Gastrocnemius medialis (tissue), 4 donors: ENCODE measurements at regions not wholly inside any gene's neighbourhood (a gene's known extent, or its start where the extent isn't known, plus 50 kb on each side); places are given as distances from the start of the nearest gene placed in this dataset.

ENCODE experiments used
- ATAC-seq, 2 donors: fragments of 150-250 bp; one replicate each; pipeline ENCODE4 v1.9.1; 2016
- DNase-seq, 2 donors: peaks; one replicate each; pipeline ENCODE4 v3.0.0-alpha.2; 2019
- H3K27ac ChIP-seq, 4 donors: fragments of 200-600 bp; sonication (generic); 1 replicate in 1 of 4; 2 replicates in 3 of 4; pipeline ENCODE4 v1.5.1; 2016 to 2018; ENCODE audit warnings: mild to moderate bottlenecking in 2 of 4, moderate library complexity in 1 of 4
- H3K27me3 ChIP-seq, 3 donors: fragments of 200-600 bp; sonication (generic) in 2 of 3; 1 replicate in 1 of 3; 2 replicates in 2 of 3; pipeline versions ENCODE4 v1.5.1 to v1.6.0; 2016 to 2019; ENCODE audit warnings: mild to moderate bottlenecking in 1 of 3, moderate library complexity in 1 of 3
- H3K36me3 ChIP-seq, 2 donors: fragments of 200-600 bp; sonication (generic) in 1 of 2; one replicate each; pipeline ENCODE4 v1.5.1; 2017 to 2018
- H3K4me1 ChIP-seq, 2 donors: fragments of 200-600 bp; sonication (generic) in 1 of 2; one replicate each; pipeline ENCODE4 v1.5.1; 2016 to 2017; ENCODE audit warnings: mild to moderate bottlenecking in 2 of 2
- H3K4me3 ChIP-seq, 4 donors: fragments of 200-600 bp; sonication (generic) in 3 of 4; 1 replicate in 1 of 4; 2 replicates in 3 of 4; pipeline ENCODE4 v1.5.1; 2016 to 2019; ENCODE audit warnings: mild to moderate bottlenecking in 2 of 4
- H3K9me3 ChIP-seq, 3 donors: fragments of 200-600 bp; sonication (generic) in 2 of 3; 1 replicate in 1 of 3; 2 replicates in 2 of 3; pipeline ENCODE4 v1.5.1; 2016 to 2019
- CTCF ChIP-seq, 5 experiments: fragments of 450-650 bp in 3 of 5; fragments of 200-600 bp in 2 of 5; sonication (generic) in 2 of 5; IDR thresholded peaks in 4 of 5; conservative IDR thresholded peaks in 1 of 5; 1 replicate in 4 of 5; 2 replicates in 1 of 5; pipeline ENCODE4 v1.5.1; 2016 to 2019; ENCODE audit warnings: antibody characterized with exemption in 5 of 5, mild to moderate bottlenecking in 3 of 5, moderate library complexity in 3 of 5
- POLR2A ChIP-seq, 2 donors: fragments of 450-650 bp; IDR thresholded peaks; one replicate each; pipeline ENCODE4 v1.6.1; 2017; ENCODE audit warnings: antibody characterized with exemption in 2 of 2, mild to moderate bottlenecking in 2 of 2, moderate library complexity in 2 of 2
- in situ Hi-C, 4 donors: fragments of 200-750 bp; cut with MboI; loops; one replicate each; pipeline versions ENCODE4 v1.15.0 to v1.8.0; 2017; ENCODE audit warnings: low sequenced_read_pairs in 4 of 4
- intact Hi-C: fragments of 100-400 bp; cut with DNase I; formaldehyde crosslinking; loops from one replicate; pipeline ENCODE4 v1.15.1; 2023; ENCODE audit warnings: low total_unique reads

- DNase-seq (no peak), ATAC-seq (no peak)
- no peak overlapping the region for H3K27ac ChIP-seq
- in situ Hi-C loops = no loop called here
- H3K27me3 ChIP-seq = no peaks in the 10 kb centered on the region
- no peaks in the 10 kb centered on the region for H3K36me3 ChIP-seq
- H3K9me3 ChIP-seq = no peaks in the 10 kb centered on the region
- intact Hi-C loops = no loop called here
- no peaks in the 10 kb centered on the region for H3K4me1 ChIP-seq
- no peak overlapping the region for H3K4me3 ChIP-seq
- no peak for TF ChIP-seq POLR2A (IDR thresholded peaks at IDR 0.05)
- no peak for TF ChIP-seq CTCF (IDR thresholded peaks at IDR 0.05 in 4 of 5, conservative IDR thresholded peaks at IDR 0.05 in 1 of 5)
These were observed 481.9 kb upstream of the FOXG1 start for GRCh38 chr14:28284546-28285300.

- Histone ChIP-seq H3K27me3 (no peaks in the 10 kb centered on the region), H3K27ac (no peak overlapping the region), H3K4me1 (no peaks in the 10 kb centered on the region), H3K9me3 (no peaks in the 10 kb centered on the region), H3K36me3 (no peaks in the 10 kb centered on the region), H3K4me3 (no peak overlapping the region)
- intact Hi-C loops = no loop called here
- DNase-seq (no peak), ATAC-seq (no peak)
- TF ChIP-seq CTCF (IDR thresholded peaks at IDR 0.05 in 4 of 5, conservative IDR thresholded peaks at IDR 0.05 in 1 of 5) = no peak
- in situ Hi-C loops = no loop called here
These were observed 471.6 kb upstream of the FOXG1 start for GRCh38 chr14:28294834-28295440.

GRCh38 chr14:28297559-28297958 lies 469.0 kb upstream of the FOXG1 start:
- TF ChIP-seq POLR2A (IDR thresholded peaks at IDR 0.05) (no peak), CTCF (IDR thresholded peaks at IDR 0.05 in 4 of 5, conservative IDR thresholded peaks at IDR 0.05 in 1 of 5) (no peak)
- DNase-seq = no peak
- Histone ChIP-seq H3K4me3 (no peak overlapping the region), H3K4me1 (no peaks in the 10 kb centered on the region), H3K36me3 (no peaks in the 10 kb centered on the region), H3K27ac (no peak overlapping the region), H3K9me3 (no peaks in the 10 kb centered on the region), H3K27me3 (no peaks in the 10 kb centered on the region)
- in situ Hi-C loops (no loop called here), intact Hi-C loops (no loop called here)
- ATAC-seq = no peak

- intact Hi-C loops = no loop called here
- Histone ChIP-seq H3K36me3 (no peaks in the 10 kb centered on the region), H3K4me3 (no peak overlapping the region), H3K9me3 (no peaks in the 10 kb centered on the region), H3K27me3 (no peaks in the 10 kb centered on the region), H3K27ac (no peak overlapping the region), H3K4me1 (no peaks in the 10 kb centered on the region)
- ATAC-seq = no peak
- no peak for TF ChIP-seq CTCF (IDR thresholded peaks at IDR 0.05 in 4 of 5, conservative IDR thresholded peaks at IDR 0.05 in 1 of 5)
- no peak for DNase-seq
- in situ Hi-C loops = no loop called here
These were observed 468.4 kb upstream of the FOXG1 start for GRCh38 chr14:28298156-28298555.
